SU-DHL-6 (cell line): ENCODE measurements at regions not wholly inside any gene's neighbourhood (a gene's known extent, or its start where the extent isn't known, plus 50 kb on each side); places are given as distances from the start of the nearest gene placed in this dataset.

Experiments
- H2AFZ ChIP-seq: fragments of 200-600 bp; sonication (generic); 2 replicates; pipeline ENCODE4 v1.6.1; 2014; ENCODE audit warnings: low read depth, mild to moderate bottlenecking, moderate library complexity, mixed read lengths, antibody characterized with exemption, low read length; ENCODE audit not compliant: severe bottlenecking
- H3F3A ChIP-seq: fragments of 200-600 bp; shearing (Covaris generic); 2 replicates; pipeline ENCODE4 v1.6.0; 2016; ENCODE audit warnings: antibody characterized with exemption, mild to moderate bottlenecking; ENCODE audit not compliant: insufficient read depth
- H3K27ac ChIP-seq: fragments of 200-600 bp; sonication (generic); 2 replicates; pipeline ENCODE4 v1.5.1; 2016; ENCODE audit warnings: low read depth, mild to moderate bottlenecking, low read length, moderate library complexity, mixed read lengths
- H3K27me3 ChIP-seq: fragments of 200-600 bp; sonication (generic), shearing (Covaris generic); 2 replicates; pipeline ENCODE4 v1.6.0; 2014; ENCODE audit warnings: mild to moderate bottlenecking, low read length
- H3K36me3 ChIP-seq: fragments of 200-600 bp; sonication (generic); 2 replicates; pipeline ENCODE4 v1.6.1; 2014; ENCODE audit warnings: mild to moderate bottlenecking, low read length, mixed read lengths
- H3K4me2 ChIP-seq: fragments of 300-600, 200-600 bp; shearing (Covaris generic), sonication (generic); 2 replicates; pipeline ENCODE4 v1.6.0; 2014; ENCODE audit warnings: low read length, low read depth, mild to moderate bottlenecking; ENCODE audit not compliant: poor library complexity, severe bottlenecking
- H3K4me3 ChIP-seq: fragments of 200-600 bp; sonication (generic); 2 replicates; pipeline ENCODE4 v1.5.1; 2014; ENCODE audit warnings: antibody characterized with exemption, low read length, mild to moderate bottlenecking, mixed read lengths; ENCODE audit not compliant: insufficient read depth, poor library complexity, severe bottlenecking
- H3K79me2 ChIP-seq: fragments of 200-600 bp; sonication (generic); 2 replicates; pipeline ENCODE4 v1.6.1; 2014; ENCODE audit warnings: mild to moderate bottlenecking, low read length, moderate library complexity; ENCODE audit not compliant: insufficient read depth
- H3K9ac ChIP-seq: fragments of 200-600 bp; sonication (generic); 2 replicates; pipeline ENCODE4 v1.7.0; 2014; ENCODE audit warnings: mild to moderate bottlenecking, low read length
- H3K9me2 ChIP-seq: fragments of 200-600 bp; sonication (generic); replicated peaks from 2 replicates; pipeline ENCODE4 v1.6.1; 2014; ENCODE audit warnings: low read length; ENCODE audit not compliant: insufficient read depth
- H3K9me3 ChIP-seq: fragments of 200-600 bp; sonication (generic); 2 replicates; pipeline ENCODE4 v1.6.1; 2014; ENCODE audit warnings: low read length, mixed read lengths; ENCODE audit not compliant: insufficient read depth
- H4K20me1 ChIP-seq: fragments of 200-600 bp; sonication (generic); 2 replicates; pipeline ENCODE4 v1.6.1; 2014; ENCODE audit warnings: low read depth, mild to moderate bottlenecking, antibody characterized with exemption, low read length, moderate library complexity, mixed read lengths
- EZH2phosphoT487 ChIP-seq: fragments of 200-600 bp; sonication (generic), shearing (Covaris generic); conservative IDR thresholded peaks from 2 replicates; pipeline ENCODE4 v1.6.1; 2018; ENCODE audit warnings: mild to moderate bottlenecking, antibody characterized with exemption, low read length, moderate library complexity, mixed read lengths
- TF ChIP-seq, protein P1 (sequence below): fragments of 200-600 bp; sonication (generic); IDR thresholded peaks from one replicate; pipeline ENCODE4 v1.5.1; 2017; ENCODE audit warnings: antibody characterized with exemption, mild to moderate bottlenecking, low read length, moderate library complexity; ENCODE audit not compliant: insufficient read depth, poor library complexity, severe bottlenecking

DNA sequence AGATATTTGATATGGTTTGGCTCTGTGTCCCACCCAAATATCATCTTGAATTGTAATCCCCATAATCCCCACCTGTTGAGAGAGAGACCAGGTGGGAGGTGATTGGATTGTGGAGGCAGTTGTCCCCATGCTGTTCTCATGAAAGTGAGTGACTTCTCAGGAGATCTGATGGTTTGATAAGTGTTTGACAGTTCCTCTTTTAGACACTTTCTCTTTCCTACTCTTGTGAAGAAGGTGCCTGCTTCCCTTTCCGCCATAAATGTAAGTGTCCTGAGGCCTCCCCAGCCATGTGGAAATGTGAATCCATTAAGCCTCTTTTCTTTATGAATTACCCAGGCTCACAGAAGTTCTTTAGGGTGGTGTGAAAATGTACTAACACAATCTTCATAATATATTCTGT is 1404.0 kb upstream of the ADGRB3 start:
- TF ChIP-seq, protein P1, sequence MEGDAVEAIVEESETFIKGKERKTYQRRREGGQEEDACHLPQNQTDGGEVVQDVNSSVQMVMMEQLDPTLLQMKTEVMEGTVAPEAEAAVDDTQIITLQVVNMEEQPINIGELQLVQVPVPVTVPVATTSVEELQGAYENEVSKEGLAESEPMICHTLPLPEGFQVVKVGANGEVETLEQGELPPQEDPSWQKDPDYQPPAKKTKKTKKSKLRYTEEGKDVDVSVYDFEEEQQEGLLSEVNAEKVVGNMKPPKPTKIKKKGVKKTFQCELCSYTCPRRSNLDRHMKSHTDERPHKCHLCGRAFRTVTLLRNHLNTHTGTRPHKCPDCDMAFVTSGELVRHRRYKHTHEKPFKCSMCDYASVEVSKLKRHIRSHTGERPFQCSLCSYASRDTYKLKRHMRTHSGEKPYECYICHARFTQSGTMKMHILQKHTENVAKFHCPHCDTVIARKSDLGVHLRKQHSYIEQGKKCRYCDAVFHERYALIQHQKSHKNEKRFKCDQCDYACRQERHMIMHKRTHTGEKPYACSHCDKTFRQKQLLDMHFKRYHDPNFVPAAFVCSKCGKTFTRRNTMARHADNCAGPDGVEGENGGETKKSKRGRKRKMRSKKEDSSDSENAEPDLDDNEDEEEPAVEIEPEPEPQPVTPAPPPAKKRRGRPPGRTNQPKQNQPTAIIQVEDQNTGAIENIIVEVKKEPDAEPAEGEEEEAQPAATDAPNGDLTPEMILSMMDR, result no peak
- TF ChIP-seq EZH2phosphoT487, result no peak
- H3K9me2 ChIP-seq, result no peaks in the 10 kb centered on the region
- no peak overlapping the region for H3K9ac ChIP-seq
- H3K9me3 ChIP-seq, result no peaks in the 10 kb centered on the region
- no peak overlapping the region for H3K4me2 ChIP-seq
- no peaks in the 10 kb centered on the region; the same call in 1 of the 2 replicates for H3F3A ChIP-seq
- no peak overlapping the region for H3K27ac ChIP-seq
- H3K79me2 ChIP-seq, result no peaks in the 10 kb centered on the region
- no peaks in the 10 kb centered on the region for H4K20me1 ChIP-seq
- H3K36me3 ChIP-seq, result no peaks in the 10 kb centered on the region
- no peaks in the 10 kb centered on the region for H3K27me3 ChIP-seq
- no peak overlapping the region for H3K4me3 ChIP-seq
- no peak overlapping the region for H2AFZ ChIP-seq

DNA sequence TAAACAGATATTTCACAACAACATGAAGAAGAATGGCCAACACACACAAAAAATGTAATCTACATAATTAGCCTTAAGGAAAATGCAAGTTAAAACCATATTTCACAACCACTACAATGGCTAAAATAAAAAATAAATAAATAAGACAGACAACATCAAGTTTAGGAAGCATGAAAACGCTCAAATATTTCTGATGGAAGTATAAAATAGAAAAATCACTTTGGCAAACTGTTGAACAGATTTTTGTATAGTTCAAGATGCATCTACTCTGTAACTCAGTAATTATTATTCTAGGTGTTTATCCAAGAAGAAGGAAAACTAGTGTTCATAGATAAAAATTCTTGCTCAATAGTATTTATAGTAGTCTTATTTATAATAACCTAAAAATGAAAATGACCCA is 1410.1 kb upstream of the ADGRB3 start:
- no peaks in the 10 kb centered on the region for H4K20me1 ChIP-seq
- H3K79me2 ChIP-seq, result no peaks in the 10 kb centered on the region
- H2AFZ ChIP-seq, result no peak overlapping the region
- no peak overlapping the region for H3K4me3 ChIP-seq
- H3K4me2 ChIP-seq, result no peak overlapping the region
- no peak overlapping the region for H3K9ac ChIP-seq
- no peaks in the 10 kb centered on the region; the same call in 1 of the 2 replicates for H3F3A ChIP-seq
- TF ChIP-seq, protein P1, result no peak
- no peak for TF ChIP-seq EZH2phosphoT487
- no peaks in the 10 kb centered on the region for H3K9me3 ChIP-seq
- no peak overlapping the region for H3K27ac ChIP-seq
- no peaks in the 10 kb centered on the region for H3K36me3 ChIP-seq
- no peaks in the 10 kb centered on the region for H3K9me2 ChIP-seq
- H3K27me3 ChIP-seq, result no peaks in the 10 kb centered on the region

DNA sequence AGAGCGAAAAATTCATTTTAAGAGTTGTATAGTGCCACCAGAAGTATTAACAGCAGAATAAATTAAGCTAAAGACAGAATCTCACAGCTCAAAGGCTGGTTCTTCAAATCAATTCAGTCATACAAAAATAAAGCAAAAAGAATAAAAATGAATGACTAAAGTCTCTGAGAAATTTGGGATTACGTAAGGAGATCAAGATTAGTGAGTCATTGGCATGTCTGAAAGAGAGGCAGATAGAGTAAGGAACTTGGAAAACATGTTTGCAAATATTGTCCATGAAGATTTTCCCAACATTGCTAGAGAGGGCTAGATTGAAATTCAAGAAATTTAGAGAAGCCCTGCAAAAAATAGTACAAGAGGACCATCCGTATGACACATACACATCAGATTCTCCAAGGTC is 1413.9 kb upstream of the ADGRB3 start:
- H4K20me1 ChIP-seq, result no peaks in the 10 kb centered on the region
- H3K4me2 ChIP-seq, result no peak overlapping the region
- no peak overlapping the region for H2AFZ ChIP-seq
- TF ChIP-seq, protein P1, result no peak
- no peak for TF ChIP-seq EZH2phosphoT487
- no peaks in the 10 kb centered on the region for H3K9me3 ChIP-seq
- H3K27me3 ChIP-seq, result no peaks in the 10 kb centered on the region
- H3K4me3 ChIP-seq, result no peak overlapping the region
- no peaks in the 10 kb centered on the region for H3K79me2 ChIP-seq
- H3K36me3 ChIP-seq, result no peaks in the 10 kb centered on the region
- H3F3A ChIP-seq, result no peaks in the 10 kb centered on the region; the same call in 1 of the 2 replicates
- H3K9me2 ChIP-seq, result no peaks in the 10 kb centered on the region
- no peak overlapping the region for H3K9ac ChIP-seq
- H3K27ac ChIP-seq, result no peak overlapping the region
